ENCODE measurements at regions not wholly inside any gene's neighbourhood (a gene's known extent, or its start where the extent isn't known, plus 50 kb on each side); places are given as distances from the start of the nearest gene placed in this dataset.

- TF ChIP-seq JUNB (IDR thresholded peaks at IDR 0.05) (no peak), KAT2A (conservative IDR thresholded peaks at IDR 0.05; ENCODE audit: control insufficient read depth, low read depth, low read length) (no peak), JUND (IDR thresholded peaks at IDR 0.05; ENCODE audit: low read depth, low read length) (no peak), BCL3 (IDR thresholded peaks at IDR 0.05; ENCODE audit: borderline replicate concordance, insufficient read depth, low read depth, low read length, poor library complexity, severe bottlenecking) (no peak), ZZZ3 (IDR thresholded peaks at IDR 0.05; ENCODE audit: control insufficient read depth, insufficient read length, low read depth) (no peak), NR2C2 (IDR thresholded peaks at IDR 0.05; ENCODE audit: borderline replicate concordance, control insufficient read depth, insufficient read length, low read depth) (no peak), MYC (IDR thresholded peaks at IDR 0.05; ENCODE audit: insufficient read depth, insufficient read length, insufficient replicate concordance, low read length, severe bottlenecking) (no peak), EZH2 (IDR thresholded peaks at IDR 0.05; ENCODE audit: borderline replicate concordance, control insufficient read depth, low read depth, low read length) (no peak)
Measured at GRCh38 chr15:31251165-31251564, 75.5 kb upstream of the KLF13 start.
